Muscle of leg (tissue), 3 donors: ENCODE measurements at regions not wholly inside any gene's neighbourhood (a gene's known extent, or its start where the extent isn't known, plus 50 kb on each side); places are given as distances from the start of the nearest gene placed in this dataset.

Experiments used
- DNase-seq: peaks from one replicate; pipeline ENCODE4 v3.0.0; 2013
- H3K27ac ChIP-seq: one replicate; pipeline ENCODE4 v1.5.1; 2013; ENCODE audit warnings: mild to moderate bottlenecking, low read length, control low read depth
- H3K27me3 ChIP-seq: one replicate; pipeline ENCODE4 v1.6.1; 2013; ENCODE audit warnings: low read length; ENCODE audit not compliant: control insufficient read depth, insufficient read depth
- H3K36me3 ChIP-seq: one replicate; pipeline ENCODE4 v1.6.1; 2013; ENCODE audit warnings: low read length; ENCODE audit not compliant: control insufficient read depth, insufficient read depth
- H3K4me1 ChIP-seq: one replicate; pipeline ENCODE4 v1.6.1; 2013; ENCODE audit warnings: low read length; ENCODE audit not compliant: control insufficient read depth, insufficient read depth
- H3K4me3 ChIP-seq: one replicate; pipeline ENCODE4 v1.5.1; 2013; ENCODE audit warnings: low read length, control low read depth
- H3K9me3 ChIP-seq: replicated peaks from 2 replicates; pipeline ENCODE4 v1.6.1; 2013; ENCODE audit warnings: low read depth, low read length; ENCODE audit not compliant: control insufficient read depth
- WGBS: methylation state at CpG from one replicate; pipeline ENCODE4 v1.1.5; 2013; ENCODE audit warnings: missing lambda C conversion rate; ENCODE audit not compliant: insufficient coverage; 5-methylcytosine and 5-hydroxymethylcytosine counted together

GRCh38 chr6:91341473-91341872, 754.6 kb upstream of the MAP3K7 start:
- H3K9me3 ChIP-seq = no peaks in the 10 kb centered on the region
- DNase-seq = no peak
- 40% methylated on average over 2 of the region's 3 CpGs for WGBS
- H3K36me3 ChIP-seq = no peaks in the 10 kb centered on the region
- peaks cover 2% of the 10 kb centered on the region for H3K4me1 ChIP-seq
- H3K27ac ChIP-seq = no peak overlapping the region
- H3K27me3 ChIP-seq = no peaks in the 10 kb centered on the region
- no peak overlapping the region for H3K4me3 ChIP-seq

- peak; percentile 42 for DNase-seq
- H3K4me3 ChIP-seq = no peak overlapping the region
- H3K27ac ChIP-seq = no peak overlapping the region
- no peaks in the 10 kb centered on the region for H3K9me3 ChIP-seq
- H3K36me3 ChIP-seq = no peaks in the 10 kb centered on the region
- 0% methylated on average over 1 of the region's 3 CpGs for WGBS
- no peaks in the 10 kb centered on the region for H3K27me3 ChIP-seq
- H3K4me1 ChIP-seq = peaks cover 2% of the 10 kb centered on the region
Measured at GRCh38 chr6:91340896-91341395, 754.1 kb upstream of the MAP3K7 start.

GRCh38 chr6:91337967-91338366, 751.1 kb upstream of the MAP3K7 start:
- H3K4me1 ChIP-seq = peaks cover 2% of the 10 kb centered on the region
- no peak overlapping the region for H3K27ac ChIP-seq
- no peak overlapping the region for H3K4me3 ChIP-seq
- no peaks in the 10 kb centered on the region for H3K36me3 ChIP-seq
- WGBS = no CpG with 5 or more reads among the region's 4 CpGs
- H3K27me3 ChIP-seq = no peaks in the 10 kb centered on the region
- DNase-seq = no peak
- no peaks in the 10 kb centered on the region for H3K9me3 ChIP-seq

GRCh38 chr6:91330896-91331295, 744.0 kb upstream of the MAP3K7 start:
- Histone ChIP-seq H3K27ac (no peak overlapping the region), H3K36me3 (no peaks in the 10 kb centered on the region), H3K4me1 (peaks cover 4% of the 10 kb centered on the region), H3K27me3 (no peaks in the 10 kb centered on the region), H3K4me3 (no peak overlapping the region), H3K9me3 (no peaks in the 10 kb centered on the region)
- peak; percentile 87 for DNase-seq
- WGBS = 43% methylated on average over 1 of the region's 1 CpG

GRCh38 chr6:91328241-91328640, 741.4 kb upstream of the MAP3K7 start:
- H3K4me1 ChIP-seq = peaks cover 4% of the 10 kb centered on the region
- H3K27ac ChIP-seq = no peak overlapping the region
- H3K4me3 ChIP-seq = no peak overlapping the region
- no peaks in the 10 kb centered on the region for H3K27me3 ChIP-seq
- DNase-seq = no peak
- WGBS = 92% methylated on average over 2 of the region's 3 CpGs
- H3K36me3 ChIP-seq = no peaks in the 10 kb centered on the region
- H3K9me3 ChIP-seq = no peaks in the 10 kb centered on the region

- H3K27me3 ChIP-seq = no peaks in the 10 kb centered on the region
- no peaks in the 10 kb centered on the region for H3K9me3 ChIP-seq
- WGBS = no CpG with 5 or more reads among the region's 2 CpGs
- no peaks in the 10 kb centered on the region for H3K36me3 ChIP-seq
- no peak for DNase-seq
- no peaks in the 10 kb centered on the region for H3K4me1 ChIP-seq
- H3K4me3 ChIP-seq = no peak overlapping the region
- no peak overlapping the region for H3K27ac ChIP-seq
Measured at GRCh38 chr6:91324711-91325110, 737.8 kb upstream of the MAP3K7 start.

- no peak overlapping the region for H3K4me3 ChIP-seq
- H3K9me3 ChIP-seq = no peaks in the 10 kb centered on the region
- H3K27me3 ChIP-seq = no peaks in the 10 kb centered on the region
- no peak for DNase-seq
- no peaks in the 10 kb centered on the region for H3K36me3 ChIP-seq
- no peaks in the 10 kb centered on the region for H3K4me1 ChIP-seq
- H3K27ac ChIP-seq = no peak overlapping the region
Measured at GRCh38 chr6:91317984-91318383, 731.1 kb upstream of the MAP3K7 start.

GRCh38 chr6:91317247-91317835, 730.5 kb upstream of the MAP3K7 start:
- Histone ChIP-seq H3K27me3 (no peaks in the 10 kb centered on the region), H3K27ac (no peak overlapping the region), H3K4me1 (no peaks in the 10 kb centered on the region), H3K36me3 (no peaks in the 10 kb centered on the region), H3K4me3 (no peak overlapping the region), H3K9me3 (no peaks in the 10 kb centered on the region)
- no CpG with 5 or more reads among the region's 2 CpGs for WGBS
- peak; percentile 67 for DNase-seq

GRCh38 chr6:91310178-91310577, 723.3 kb upstream of the MAP3K7 start:
- no peak for DNase-seq
- H3K36me3 ChIP-seq = no peaks in the 10 kb centered on the region
- H3K4me1 ChIP-seq = no peaks in the 10 kb centered on the region
- H3K9me3 ChIP-seq = no peaks in the 10 kb centered on the region
- H3K4me3 ChIP-seq = no peak overlapping the region
- 100% methylated on average over 1 of the region's 6 CpGs for WGBS
- no peak overlapping the region for H3K27ac ChIP-seq
- no peaks in the 10 kb centered on the region for H3K27me3 ChIP-seq

- H3K36me3 ChIP-seq = no peaks in the 10 kb centered on the region
- H3K4me3 ChIP-seq = no peak overlapping the region
- no peak overlapping the region for H3K27ac ChIP-seq
- H3K27me3 ChIP-seq = no peaks in the 10 kb centered on the region
- no peaks in the 10 kb centered on the region for H3K9me3 ChIP-seq
- DNase-seq = no peak
- no peaks in the 10 kb centered on the region for H3K4me1 ChIP-seq
- no CpG with 5 or more reads among the region's 2 CpGs for WGBS
Measured at GRCh38 chr6:91305755-91306154, 718.9 kb upstream of the MAP3K7 start.

GRCh38 chr6:91304521-91304920, 717.6 kb upstream of the MAP3K7 start:
- no peaks in the 10 kb centered on the region for H3K4me1 ChIP-seq
- no peaks in the 10 kb centered on the region for H3K27me3 ChIP-seq
- H3K9me3 ChIP-seq = no peaks in the 10 kb centered on the region
- no CpG with 5 or more reads among the region's 3 CpGs for WGBS
- H3K4me3 ChIP-seq = no peak overlapping the region
- no peak for DNase-seq
- H3K36me3 ChIP-seq = no peaks in the 10 kb centered on the region
- no peak overlapping the region for H3K27ac ChIP-seq
